C4-2B (cell line): ENCODE measurements at regions not wholly inside any gene's neighbourhood (a gene's known extent, or its start where the extent isn't known, plus 50 kb on each side); places are given as distances from the start of the nearest gene placed in this dataset.

Source experiments
- CTCF ChIP-seq: fragments of 450-650 bp; conservative IDR thresholded peaks from 2 replicates; pipeline ENCODE4 v1.5.1; 2017; ENCODE audit warnings: mild to moderate bottlenecking
- ZFX ChIP-seq: fragments of 450-650 bp; IDR thresholded peaks from 2 replicates; pipeline ENCODE4 v1.6.1; 2017

DNA sequence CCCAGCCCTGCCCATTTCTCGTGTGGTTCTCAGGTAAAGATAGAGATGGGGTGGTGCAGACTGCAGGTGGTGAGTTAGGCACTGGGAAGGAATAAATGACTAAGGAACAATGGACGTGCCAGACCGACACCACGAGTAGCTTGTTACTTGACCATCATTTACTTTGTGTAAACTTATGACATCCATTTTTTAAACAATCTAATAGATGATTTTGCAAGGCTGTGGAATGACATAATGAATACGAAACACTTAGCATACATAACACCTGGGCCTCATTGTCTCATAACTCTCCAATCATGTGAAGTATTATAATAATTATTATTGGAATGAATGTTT lies 137.3 kb upstream of the CPEB2 start:
- TF ChIP-seq CTCF (no peak), ZFX (no peak)
